GM23338 (cell line): ENCODE measurements at regions not wholly inside any gene's neighbourhood (a gene's known extent, or its start where the extent isn't known, plus 50 kb on each side); places are given as distances from the start of the nearest gene placed in this dataset.

Experiments
- ATAC-seq: fragments of 200-7000 bp; cut with Tn5 transposase; 3 replicates; pipeline ENCODE4 v1.9.1; 2020
- DNase-seq: peaks from one replicate; pipeline ENCODE4 v3.0.0-alpha.2; 2015; ENCODE audit warnings: low spot score
- H2AFZ ChIP-seq: fragments of 200-600 bp; sonication (generic); 2 replicates; pipeline ENCODE4 v1.8.0; 2016; ENCODE audit warnings: antibody characterized with exemption, mild to moderate bottlenecking, moderate library complexity
- H3F3A ChIP-seq: fragments of 200-600 bp; sonication (generic); replicated peaks from 2 replicates; pipeline ENCODE4 v1.8.0; 2017; ENCODE audit warnings: antibody characterized with exemption, mixed run types, low read depth
- H3K27ac ChIP-seq: fragments of 200-600 bp; sonication (generic); 2 replicates; pipeline ENCODE4 v1.6.1; 2016; ENCODE audit warnings: low read depth
- H3K27me3 ChIP-seq: fragments of 200-600 bp; sonication (generic); 2 replicates; pipeline ENCODE4 v1.8.0; 2016; ENCODE audit warnings: mild to moderate bottlenecking, mixed run types, moderate library complexity; ENCODE audit not compliant: insufficient read depth
- H3K36me3 ChIP-seq: fragments of 200-600 bp; sonication (generic); 2 replicates; pipeline ENCODE4 v1.8.0; 2016; ENCODE audit warnings: mild to moderate bottlenecking; ENCODE audit not compliant: insufficient read depth
- H3K4me1 ChIP-seq: fragments of 200-600 bp; sonication (generic); 2 replicates; pipeline ENCODE4 v1.8.0; 2016; ENCODE audit warnings: mild to moderate bottlenecking, moderate library complexity; ENCODE audit not compliant: insufficient read depth
- H3K4me2 ChIP-seq: fragments of 200-600 bp; sonication (generic); 2 replicates; pipeline ENCODE4 v1.7.1; 2017; ENCODE audit warnings: mixed run types
- H3K4me3 ChIP-seq: fragments of 200-600 bp; sonication (generic); 2 replicates; pipeline ENCODE4 v1.6.1; 2016; ENCODE audit warnings: mixed run types
- H3K79me2 ChIP-seq: fragments of 200-600 bp; sonication (generic); replicated peaks from 2 replicates; pipeline ENCODE4 v1.8.0; 2017; ENCODE audit warnings: mild to moderate bottlenecking; ENCODE audit not compliant: insufficient read depth
- H3K9me2 ChIP-seq: fragments of 200-600 bp; sonication (generic); 2 replicates; pipeline ENCODE4 v1.8.0; 2017; ENCODE audit not compliant: insufficient read depth
- H4K20me1 ChIP-seq: fragments of 200-600 bp; sonication (generic); replicated peaks from 2 replicates; pipeline ENCODE4 v1.8.0; 2017; ENCODE audit warnings: mild to moderate bottlenecking; ENCODE audit not compliant: insufficient read depth
- H3K27ac Mint-ChIP-seq: 2 replicates; pipeline ENCODE4 v1.8.0; 2020; ENCODE audit warnings: inconsistent platforms, mild to moderate bottlenecking, moderate library complexity, mixed read lengths
- H3K27me3 Mint-ChIP-seq: 3 replicates; pipeline ENCODE4 v1.8.0; 2022; ENCODE audit warnings: low read depth, mild to moderate bottlenecking, moderate library complexity, mixed read lengths, inconsistent platforms; ENCODE audit not compliant: insufficient read depth, poor library complexity
- H3K36me3 Mint-ChIP-seq: 3 replicates; pipeline ENCODE4 v1.8.0; 2021; ENCODE audit warnings: low read depth, mild to moderate bottlenecking, inconsistent platforms, moderate library complexity, mixed read lengths
- H3K4me1 Mint-ChIP-seq: 3 replicates; pipeline ENCODE4 v1.8.0; 2020; ENCODE audit warnings: mild to moderate bottlenecking, inconsistent platforms, mixed read lengths
- H3K4me3 Mint-ChIP-seq: 3 replicates; pipeline ENCODE4 v1.8.0; 2021; ENCODE audit warnings: moderate library complexity, mild to moderate bottlenecking, inconsistent platforms, mixed read lengths
- H3K9me3 Mint-ChIP-seq: 3 replicates; pipeline ENCODE4 v1.8.0; 2020; ENCODE audit warnings: moderate library complexity, mild to moderate bottlenecking, inconsistent platforms, mixed read lengths
- CREB1 ChIP-seq: fragments of 250-450 bp; sonication (Bioruptor Pico); IDR thresholded peaks from 2 replicates; pipeline ENCODE4 v1.5.0; 2020; ENCODE audit warnings: low read depth, mild to moderate bottlenecking, moderate library complexity
- CTCF ChIP-seq, 2 experiments: fragments of 200-600 bp in 1 of 2; sonication (generic) in 1 of 2; conservative IDR thresholded peaks; 2 replicates each; pipeline versions ENCODE4 v1.5.1 to v1.6.1; 2016 to 2017; ENCODE audit warnings: antibody characterized with exemption in 2 of 2, low read depth in 2 of 2, mild to moderate bottlenecking in 2 of 2, moderate library complexity in 1 of 2
- EZH2 ChIP-seq: fragments of 200-600 bp; sonication (generic); IDR thresholded peaks from one replicate; pipeline ENCODE4 v1.8.0; 2017; ENCODE audit warnings: antibody characterized with exemption, mild to moderate bottlenecking, low read depth; ENCODE audit not compliant: unreplicated experiment
- EZH2phosphoT487 ChIP-seq: fragments of 200-600 bp; sonication (generic); IDR thresholded peaks from one replicate; pipeline ENCODE4 v1.8.1; 2018; ENCODE audit warnings: antibody characterized with exemption; ENCODE audit not compliant: unreplicated experiment
- JUNB ChIP-seq: IDR thresholded peaks from one replicate; pipeline ENCODE4 v1.6.1; 2016; ENCODE audit warnings: antibody characterized with exemption; ENCODE audit not compliant: unreplicated experiment
- NANOG ChIP-seq: IDR thresholded peaks from 2 replicates; pipeline ENCODE4 v1.6.1; 2016; ENCODE audit warnings: antibody characterized with exemption, borderline replicate concordance
- POLR2AphosphoS5 ChIP-seq: IDR thresholded peaks from 2 replicates; pipeline ENCODE4 v1.6.1; 2016; ENCODE audit warnings: antibody characterized with exemption, low read depth
- STAT1 ChIP-seq: IDR thresholded peaks from one replicate; pipeline ENCODE4 v1.6.1; 2016; ENCODE audit warnings: antibody characterized with exemption; ENCODE audit not compliant: unreplicated experiment
- ZNF114 ChIP-seq: fragments of 250-450 bp; sonication (Bioruptor Pico); IDR thresholded peaks from 2 replicates; pipeline ENCODE4 v1.5.0; 2020; ENCODE audit warnings: mild to moderate bottlenecking, moderate library complexity
- ZNF331 ChIP-seq: fragments of 250-450 bp; sonication (Bioruptor Pico); IDR thresholded peaks from 2 replicates; pipeline ENCODE4 v1.5.0; 2020; ENCODE audit warnings: low read depth, mild to moderate bottlenecking, moderate library complexity
- ZNF462 ChIP-seq: fragments of 250-450 bp; sonication (Bioruptor Pico); IDR thresholded peaks from 2 replicates; pipeline ENCODE4 v1.5.0; 2020; ENCODE audit warnings: mild to moderate bottlenecking, moderate library complexity
- TF ChIP-seq, protein P1 (sequence below): IDR thresholded peaks from one replicate; pipeline ENCODE4 v1.6.1; 2018; ENCODE audit warnings: antibody characterized with exemption; ENCODE audit not compliant: unreplicated experiment
- TF ChIP-seq, protein P2 (sequence below): IDR thresholded peaks from 2 replicates; pipeline ENCODE4 v1.6.1; 2016; ENCODE audit warnings: antibody characterized with exemption

DNA sequence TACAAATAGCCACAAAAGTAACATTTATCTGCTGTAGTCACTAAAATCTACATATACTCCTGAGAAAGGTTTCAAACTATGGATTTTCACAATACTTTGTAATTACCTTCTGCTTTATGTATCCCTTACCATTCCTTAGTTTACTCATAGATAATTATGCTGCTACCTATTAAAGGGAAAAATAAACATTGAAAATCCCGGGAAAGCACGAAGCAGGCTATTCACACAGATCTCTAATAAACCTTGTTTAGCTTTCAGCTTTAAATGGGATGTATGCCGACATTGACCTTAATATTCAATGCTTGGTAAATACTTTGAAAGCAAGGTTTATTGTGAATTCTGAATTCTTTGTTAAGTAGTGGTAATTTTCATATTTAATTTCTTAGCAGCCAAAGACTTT is 58.5 kb upstream of the SMIM30 start:
- Histone ChIP-seq H3K4me1 (no peaks in the 10 kb centered on the region), H3K27ac (no peak overlapping the region), H3K9me2 (no peaks in the 10 kb centered on the region), H3K36me3 (no peaks in the 10 kb centered on the region), H3K27me3 (no peaks in the 10 kb centered on the region), H2AFZ (no peak overlapping the region), H3K79me2 (no peaks in the 10 kb centered on the region), H3K4me2 (no peak overlapping the region), H4K20me1 (no peaks in the 10 kb centered on the region), H3K4me3 (no peak overlapping the region), H3F3A (no peaks in the 10 kb centered on the region)
- ATAC-seq = no peak
- Mint-ChIP-seq H3K4me3 (no peak overlapping the region), H3K4me1 (no peaks in the 10 kb centered on the region; the same call in 2 of the 3 replicates), H3K36me3 (no peaks in the 10 kb centered on the region), H3K9me3 (no peaks in the 10 kb centered on the region), H3K27me3 (no peaks in the 10 kb centered on the region), H3K27ac (no peak overlapping the region)
- DNase-seq = no peak
- no peak for TF ChIP-seq CTCF (conservative IDR thresholded peaks at IDR 0.05; ENCODE audit: low read depth in 2 of 2)
- no peak for TF ChIP-seq CREB1 (CRISPR knock-in tag)
- TF ChIP-seq ZNF462 (CRISPR knock-in tag) = no peak
- TF ChIP-seq ZNF331 (CRISPR knock-in tag) = no peak
- no peak for TF ChIP-seq NANOG
- no peak for TF ChIP-seq ZNF114
- TF ChIP-seq STAT1 = no peak
- TF ChIP-seq, protein P1, sequence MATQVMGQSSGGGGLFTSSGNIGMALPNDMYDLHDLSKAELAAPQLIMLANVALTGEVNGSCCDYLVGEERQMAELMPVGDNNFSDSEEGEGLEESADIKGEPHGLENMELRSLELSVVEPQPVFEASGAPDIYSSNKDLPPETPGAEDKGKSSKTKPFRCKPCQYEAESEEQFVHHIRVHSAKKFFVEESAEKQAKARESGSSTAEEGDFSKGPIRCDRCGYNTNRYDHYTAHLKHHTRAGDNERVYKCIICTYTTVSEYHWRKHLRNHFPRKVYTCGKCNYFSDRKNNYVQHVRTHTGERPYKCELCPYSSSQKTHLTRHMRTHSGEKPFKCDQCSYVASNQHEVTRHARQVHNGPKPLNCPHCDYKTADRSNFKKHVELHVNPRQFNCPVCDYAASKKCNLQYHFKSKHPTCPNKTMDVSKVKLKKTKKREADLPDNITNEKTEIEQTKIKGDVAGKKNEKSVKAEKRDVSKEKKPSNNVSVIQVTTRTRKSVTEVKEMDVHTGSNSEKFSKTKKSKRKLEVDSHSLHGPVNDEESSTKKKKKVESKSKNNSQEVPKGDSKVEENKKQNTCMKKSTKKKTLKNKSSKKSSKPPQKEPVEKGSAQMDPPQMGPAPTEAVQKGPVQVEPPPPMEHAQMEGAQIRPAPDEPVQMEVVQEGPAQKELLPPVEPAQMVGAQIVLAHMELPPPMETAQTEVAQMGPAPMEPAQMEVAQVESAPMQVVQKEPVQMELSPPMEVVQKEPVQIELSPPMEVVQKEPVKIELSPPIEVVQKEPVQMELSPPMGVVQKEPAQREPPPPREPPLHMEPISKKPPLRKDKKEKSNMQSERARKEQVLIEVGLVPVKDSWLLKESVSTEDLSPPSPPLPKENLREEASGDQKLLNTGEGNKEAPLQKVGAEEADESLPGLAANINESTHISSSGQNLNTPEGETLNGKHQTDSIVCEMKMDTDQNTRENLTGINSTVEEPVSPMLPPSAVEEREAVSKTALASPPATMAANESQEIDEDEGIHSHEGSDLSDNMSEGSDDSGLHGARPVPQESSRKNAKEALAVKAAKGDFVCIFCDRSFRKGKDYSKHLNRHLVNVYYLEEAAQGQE = no peak
- TF ChIP-seq EZH2 = no peak
- TF ChIP-seq EZH2phosphoT487 = no peak
- no peak for TF ChIP-seq POLR2AphosphoS5
- no peak for TF ChIP-seq JUNB
- TF ChIP-seq, protein P2, sequence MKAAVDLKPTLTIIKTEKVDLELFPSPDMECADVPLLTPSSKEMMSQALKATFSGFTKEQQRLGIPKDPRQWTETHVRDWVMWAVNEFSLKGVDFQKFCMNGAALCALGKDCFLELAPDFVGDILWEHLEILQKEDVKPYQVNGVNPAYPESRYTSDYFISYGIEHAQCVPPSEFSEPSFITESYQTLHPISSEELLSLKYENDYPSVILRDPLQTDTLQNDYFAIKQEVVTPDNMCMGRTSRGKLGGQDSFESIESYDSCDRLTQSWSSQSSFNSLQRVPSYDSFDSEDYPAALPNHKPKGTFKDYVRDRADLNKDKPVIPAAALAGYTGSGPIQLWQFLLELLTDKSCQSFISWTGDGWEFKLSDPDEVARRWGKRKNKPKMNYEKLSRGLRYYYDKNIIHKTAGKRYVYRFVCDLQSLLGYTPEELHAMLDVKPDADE = no peak
